Mesenchymal stem cell (in vitro differentiated cells and primary cell): ENCODE measurements at regions not wholly inside any gene's neighbourhood (a gene's known extent, or its start where the extent isn't known, plus 50 kb on each side); places are given as distances from the start of the nearest gene placed in this dataset.
A peak's percentile ranks its signal among the peaks of the same experiment; 100 is the strongest.

ENCODE experiments used
- DNase-seq: peaks from one replicate; pipeline ENCODE4 v3.0.0-alpha.2; 2013
- H2AFZ ChIP-seq: one replicate; pipeline ENCODE4 v1.6.1; 2013; ENCODE audit warnings: low read depth, mild to moderate bottlenecking, control low read depth, inconsistent platforms, low read length, moderate library complexity
- H2AK5ac ChIP-seq: 2 replicates; pipeline ENCODE4 v1.6.1; 2013; ENCODE audit warnings: low read length, moderate library complexity, mild to moderate bottlenecking, inconsistent platforms; ENCODE audit not compliant: severe bottlenecking
- H2BK120ac ChIP-seq: one replicate; pipeline ENCODE4 v1.6.1; 2013; ENCODE audit warnings: low read depth, mild to moderate bottlenecking, inconsistent platforms, low read length, moderate library complexity
- H2BK12ac ChIP-seq, 2 experiments: one replicate each; pipeline ENCODE4 v1.6.1; 2013; ENCODE audit warnings: inconsistent platforms in 2 of 2, low read length in 2 of 2, mild to moderate bottlenecking in 2 of 2, moderate library complexity in 2 of 2, control low read depth in 1 of 2
- H2BK15ac ChIP-seq: one replicate; pipeline ENCODE4 v1.6.1; 2013; ENCODE audit warnings: mild to moderate bottlenecking, low read depth, inconsistent platforms; ENCODE audit not compliant: poor library complexity, severe bottlenecking
- H2BK5ac ChIP-seq: 2 replicates; pipeline ENCODE4 v1.6.1; 2013; ENCODE audit warnings: low read depth, mild to moderate bottlenecking, low read length, control low read depth, inconsistent platforms; ENCODE audit not compliant: poor library complexity, severe bottlenecking
- H3K14ac ChIP-seq, 2 experiments: one replicate each; pipeline ENCODE4 v1.6.1; 2013; ENCODE audit warnings: inconsistent platforms in 2 of 2, low read length in 2 of 2, control low read depth in 1 of 2, mild to moderate bottlenecking in 1 of 2, moderate library complexity in 1 of 2
- H3K18ac ChIP-seq, 2 experiments: one replicate each; pipeline ENCODE4 v1.6.1; 2013; ENCODE audit warnings: inconsistent platforms in 2 of 2, low read length in 2 of 2, control low read depth in 1 of 2, low read depth in 1 of 2, mild to moderate bottlenecking in 1 of 2
- H3K23ac ChIP-seq, 2 experiments: one replicate each; pipeline ENCODE4 v1.6.1; 2013; ENCODE audit warnings: inconsistent platforms in 2 of 2, low read length in 2 of 2, mild to moderate bottlenecking in 2 of 2, moderate library complexity in 2 of 2, control low read depth in 1 of 2
- H3K27ac ChIP-seq: 2 replicates; pipeline ENCODE4 v1.5.1; 2013; ENCODE audit warnings: mild to moderate bottlenecking, moderate library complexity, low read length, control low read depth, inconsistent platforms; ENCODE audit not compliant: poor library complexity, severe bottlenecking
- H3K27me3 ChIP-seq, 2 experiments: 2 replicates each; pipeline versions ENCODE4 v1.6.1 to v1.7.0; 2013; ENCODE audit warnings: low read length in 2 of 2, mild to moderate bottlenecking in 2 of 2, moderate library complexity in 2 of 2, control low read depth in 1 of 2, inconsistent platforms in 1 of 2; ENCODE audit not compliant: control insufficient read depth in 1 of 2, insufficient read depth in 1 of 2
- H3K36me3 ChIP-seq, 2 experiments: 2 replicates each; pipeline versions ENCODE4 v1.6.1 to v1.7.0; 2013; ENCODE audit warnings: low read length in 2 of 2, control low read depth in 1 of 2, inconsistent platforms in 1 of 2, low read depth in 1 of 2, mild to moderate bottlenecking in 1 of 2; ENCODE audit not compliant: insufficient read depth in 2 of 2, control insufficient read depth in 1 of 2
- H3K4ac ChIP-seq, 2 experiments: one replicate each; pipeline ENCODE4 v1.6.1; 2013; ENCODE audit warnings: inconsistent platforms in 2 of 2, low read length in 2 of 2, mild to moderate bottlenecking in 2 of 2, moderate library complexity in 2 of 2, control low read depth in 1 of 2, low read depth in 1 of 2
- H3K4me1 ChIP-seq: 2 replicates; pipeline ENCODE4 v1.6.1; 2013; ENCODE audit warnings: low read depth, low read length, control low read depth; ENCODE audit not compliant: control insufficient read depth, insufficient read depth
- H3K4me2 ChIP-seq: 2 replicates; pipeline ENCODE4 v1.6.1; 2013; ENCODE audit warnings: low read length, mild to moderate bottlenecking, inconsistent platforms; ENCODE audit not compliant: poor library complexity, severe bottlenecking
- H3K4me3 ChIP-seq, 2 experiments: 2 replicates each; pipeline versions ENCODE4 v1.5.1 to v1.7.0; 2013; ENCODE audit warnings: low read length in 2 of 2, mild to moderate bottlenecking in 2 of 2, control low read depth in 1 of 2, low read depth in 1 of 2; ENCODE audit not compliant: insufficient read depth in 1 of 2
- H3K79me1 ChIP-seq: replicated peaks from 2 replicates; pipeline ENCODE4 v1.6.1; 2013; ENCODE audit warnings: mild to moderate bottlenecking, control low read depth, low read length, inconsistent platforms; ENCODE audit not compliant: poor library complexity, severe bottlenecking
- H3K9ac ChIP-seq: 2 replicates; pipeline ENCODE4 v1.7.0; 2013; ENCODE audit warnings: mild to moderate bottlenecking, low read length, moderate library complexity
- H3K9me3 ChIP-seq: 2 replicates; pipeline ENCODE4 v1.7.0; 2013; ENCODE audit warnings: mild to moderate bottlenecking, low read length; ENCODE audit not compliant: control insufficient read depth
- H4K8ac ChIP-seq: one replicate; pipeline ENCODE4 v1.6.1; 2013; ENCODE audit warnings: inconsistent platforms, mild to moderate bottlenecking, low read length, moderate library complexity
- H4K91ac ChIP-seq: one replicate; pipeline ENCODE4 v1.6.1; 2013; ENCODE audit warnings: mild to moderate bottlenecking, low read length, inconsistent platforms
- WGBS: methylation state at CpG from one replicate; pipeline ENCODE4 v1.1.7; 2013; ENCODE audit warnings: mixed read lengths; 5-methylcytosine and 5-hydroxymethylcytosine counted together

DNA sequence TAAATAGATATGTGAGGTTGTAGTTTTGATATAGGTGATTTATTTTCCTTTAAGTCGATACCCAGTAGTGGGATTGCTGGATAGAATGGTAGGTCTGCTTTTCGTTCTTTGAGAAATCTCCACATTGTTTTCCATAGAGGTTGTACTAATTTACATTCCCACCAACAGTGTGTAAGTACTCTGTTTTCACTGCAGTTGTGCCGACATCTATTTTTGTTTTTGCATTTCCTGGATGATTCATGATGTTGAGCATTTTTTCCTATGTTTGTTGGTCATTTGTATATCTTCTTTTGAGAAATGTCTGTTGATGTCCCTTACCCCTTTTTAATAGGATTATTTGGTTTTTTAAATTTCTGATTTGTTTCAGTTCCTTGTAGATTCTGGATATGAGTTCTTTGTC, 120.7 kb downstream of the NAA11 start:
- no peak overlapping the region for H2AFZ ChIP-seq
- no peaks in the 10 kb centered on the region for H3K79me1 ChIP-seq
- H3K4ac ChIP-seq, result no peak overlapping the region
- no peak overlapping the region for H3K4me2 ChIP-seq
- no peaks in the 10 kb centered on the region for H3K27me3 ChIP-seq
- H3K36me3 ChIP-seq, result no peaks in the 10 kb centered on the region
- H3K18ac ChIP-seq, result no peak overlapping the region
- H4K91ac ChIP-seq, result no peak overlapping the region
- H2BK15ac ChIP-seq, result no peak overlapping the region
- peaks cover 5% of the 10 kb centered on the region for H3K9me3 ChIP-seq
- 53% methylated on average over 2 of the region's 3 CpGs for WGBS
- no peak overlapping the region for H2BK120ac ChIP-seq
- no peak overlapping the region for H2BK12ac ChIP-seq
- no peak overlapping the region for H2BK5ac ChIP-seq
- no peak for DNase-seq
- H3K23ac ChIP-seq, result no peak overlapping the region
- H4K8ac ChIP-seq, result no peak overlapping the region
- no peak overlapping the region for H3K4me3 ChIP-seq
- H3K14ac ChIP-seq, result no peak overlapping the region
- H3K27ac ChIP-seq, result no peak overlapping the region
- no peak overlapping the region for H2AK5ac ChIP-seq
- no peak overlapping the region for H3K9ac ChIP-seq
- peaks cover 2% of the 10 kb centered on the region for H3K4me1 ChIP-seq

DNA sequence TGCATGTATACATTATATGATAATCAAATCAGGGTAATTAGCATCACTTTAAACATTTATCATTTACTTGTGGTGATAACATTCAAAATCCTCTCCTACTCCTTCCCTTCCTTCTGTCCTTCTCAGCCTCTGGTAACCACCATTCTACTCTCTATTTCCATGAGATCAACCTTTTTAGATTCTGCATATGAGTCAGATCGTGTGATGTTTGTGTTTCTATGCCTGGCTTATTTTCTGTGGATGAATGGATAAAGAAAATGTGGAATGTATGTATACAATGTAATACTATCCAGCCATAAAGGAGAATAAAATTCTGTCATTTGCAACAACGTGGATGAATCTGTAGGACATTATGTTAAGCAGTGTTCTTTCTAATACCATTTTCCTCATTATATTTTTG, 123.9 kb downstream of the NAA11 start:
- no peak overlapping the region for H4K91ac ChIP-seq
- no peak overlapping the region for H4K8ac ChIP-seq
- no peak overlapping the region for H3K4ac ChIP-seq
- H3K9me3 ChIP-seq, result peaks cover 3% of the 10 kb centered on the region
- no peak overlapping the region for H2BK120ac ChIP-seq
- no peak overlapping the region for H3K27ac ChIP-seq
- no peaks in the 10 kb centered on the region for H3K4me1 ChIP-seq
- no peak overlapping the region for H3K4me2 ChIP-seq
- H3K27me3 ChIP-seq, result no peaks in the 10 kb centered on the region
- H2AFZ ChIP-seq, result no peak overlapping the region
- no CpG with 5 or more reads among the region's 2 CpGs for WGBS
- H3K23ac ChIP-seq, result no peak overlapping the region
- no peak overlapping the region for H3K4me3 ChIP-seq
- H3K18ac ChIP-seq, result no peak overlapping the region
- no peak overlapping the region for H2BK15ac ChIP-seq
- no peaks in the 10 kb centered on the region for H3K79me1 ChIP-seq
- H3K9ac ChIP-seq, result no peak overlapping the region
- no peak overlapping the region for H2AK5ac ChIP-seq
- H3K14ac ChIP-seq, result no peak overlapping the region
- H3K36me3 ChIP-seq, result no peaks in the 10 kb centered on the region
- DNase-seq, result no peak
- H2BK12ac ChIP-seq, result no peak overlapping the region
- H2BK5ac ChIP-seq, result no peak overlapping the region

DNA sequence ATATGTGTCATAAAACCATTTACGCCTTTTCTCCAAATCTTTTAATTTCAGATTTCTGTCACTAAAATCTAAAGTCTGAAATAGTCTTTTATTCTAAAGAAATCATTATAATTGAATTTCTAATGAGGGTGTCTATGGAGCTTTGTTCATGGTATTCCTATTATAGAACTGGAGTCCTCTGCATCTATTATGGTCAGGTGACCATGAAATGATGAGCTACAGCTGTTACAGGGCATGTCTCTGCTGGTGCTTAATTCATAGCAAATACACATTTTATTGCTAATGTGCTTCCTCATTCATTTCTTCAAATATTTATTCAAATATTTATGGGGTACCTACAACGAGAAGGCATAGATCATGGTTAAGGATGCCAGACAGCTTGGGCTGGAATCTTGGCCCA, 126.1 kb downstream of the NAA11 start:
- Histone ChIP-seq H3K36me3 (no peaks in the 10 kb centered on the region), H4K91ac (no peak overlapping the region), H2AFZ (no peak overlapping the region), H3K4ac (no peak overlapping the region), H3K14ac (no peak overlapping the region), H3K23ac (no peak overlapping the region), H3K4me2 (no peak overlapping the region), H2BK12ac (no peak overlapping the region), H2BK120ac (no peak overlapping the region), H3K4me3 (no peak overlapping the region), H3K4me1 (no peaks in the 10 kb centered on the region), H2BK5ac (no peak overlapping the region), H2AK5ac (no peak overlapping the region), H2BK15ac (no peak overlapping the region), H4K8ac (no peak overlapping the region), H3K18ac (no peak overlapping the region), H3K79me1 (no peaks in the 10 kb centered on the region), H3K9ac (no peak overlapping the region), H3K27me3 (no peaks in the 10 kb centered on the region), H3K9me3 (no peaks in the 10 kb centered on the region), H3K27ac (no peak overlapping the region)
- 82% methylated on average over 1 of the region's 2 CpGs for WGBS
- DNase-seq, result no peak

DNA sequence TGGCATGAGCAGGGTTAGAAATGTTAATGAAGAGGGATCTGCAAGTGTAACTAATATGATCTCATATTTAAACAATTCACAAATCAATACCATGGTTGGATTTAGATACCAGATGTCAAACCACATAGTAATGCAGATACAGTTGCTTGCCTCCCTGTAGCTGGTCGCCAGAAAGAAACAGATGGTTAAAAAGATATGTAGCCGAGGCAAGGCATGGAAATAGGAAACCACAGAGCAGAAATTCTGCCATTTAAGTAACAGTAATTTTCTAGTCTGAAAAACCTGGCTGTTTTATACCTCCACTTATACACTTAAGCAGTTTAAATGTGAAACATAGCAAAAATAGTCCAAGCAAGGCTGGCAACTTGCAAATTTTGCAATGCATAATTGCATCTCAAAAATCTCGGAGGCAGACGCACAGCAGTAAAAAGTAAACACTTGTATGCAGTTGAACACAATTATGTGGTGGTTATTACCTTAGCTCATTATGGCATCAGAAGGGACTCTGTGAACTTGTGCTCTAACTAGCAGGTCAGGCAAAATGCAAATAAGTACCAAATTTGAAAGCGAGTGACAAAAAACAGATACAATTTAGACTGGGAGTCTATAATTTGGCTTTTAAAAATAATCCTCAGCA, 126.8 kb downstream of the NAA11 start:
- Histone ChIP-seq H3K18ac (no peak overlapping the region), H3K23ac (no peak overlapping the region), H2BK5ac (no peak overlapping the region), H2AFZ (no peak overlapping the region), H3K14ac (no peak overlapping the region), H3K4me1 (no peaks in the 10 kb centered on the region), H3K9ac (no peak overlapping the region), H3K27ac (peak overlapping the region; percentile 69), H4K8ac (no peak overlapping the region), H3K4ac (no peak overlapping the region), H3K4me2 (no peak overlapping the region), H3K27me3 (no peaks in the 10 kb centered on the region), H3K9me3 (peaks cover 4% of the 10 kb centered on the region), H2BK120ac (no peak overlapping the region), H2BK15ac (no peak overlapping the region), H3K79me1 (no peaks in the 10 kb centered on the region), H4K91ac (no peak overlapping the region), H2BK12ac (no peak overlapping the region), H2AK5ac (no peak overlapping the region), H3K36me3 (no peaks in the 10 kb centered on the region), H3K4me3 (no peak overlapping the region)
- no peak for DNase-seq
- 63% methylated on average over 5 of the region's 5 CpGs for WGBS
